ENCODE measurements at regions not wholly inside any gene's neighbourhood (a gene's known extent, or its start where the extent isn't known, plus 50 kb on each side); places are given as distances from the start of the nearest gene placed in this dataset.

- no peak for TF ChIP-seq CTCF (conservative IDR thresholded peaks at IDR 0.05; ENCODE audit: low read length)
- TF ChIP-seq EZH2phosphoT487 (IDR thresholded peaks at IDR 0.05; ENCODE audit: borderline replicate concordance, low read depth, low read length) = no peak
These were observed 77.1 kb upstream of the RAPH1 start for GRCh38 chr2:203612246-203612645.

Measured in OCI-LY7 (cell line).